WTC11 (cell line): ENCODE measurements at regions not wholly inside any gene's neighbourhood (a gene's known extent, or its start where the extent isn't known, plus 50 kb on each side); places are given as distances from the start of the nearest gene placed in this dataset.

ENCODE experiments used
- FOXJ3 ChIP-seq: sonication (generic); formaldehyde crosslinking; IDR thresholded peaks from 2 replicates; pipeline ENCODE4 v1.9.0; 2021; ENCODE audit warnings: missing genetic modification reagents, mild to moderate bottlenecking, borderline replicate concordance
- ZBTB21 ChIP-seq: sonication (generic); formaldehyde crosslinking; IDR thresholded peaks from 2 replicates; pipeline ENCODE4 v1.8.1; 2023; ENCODE audit warnings: mild to moderate bottlenecking, missing genetic modification reagents, borderline replicate concordance
- TF ChIP-seq, protein P1 (sequence below): fragments of 200-600 bp; IDR thresholded peaks from 2 replicates; pipeline ENCODE4 v1.8.0; 2022; ENCODE audit warnings: antibody characterized with exemption

DNA sequence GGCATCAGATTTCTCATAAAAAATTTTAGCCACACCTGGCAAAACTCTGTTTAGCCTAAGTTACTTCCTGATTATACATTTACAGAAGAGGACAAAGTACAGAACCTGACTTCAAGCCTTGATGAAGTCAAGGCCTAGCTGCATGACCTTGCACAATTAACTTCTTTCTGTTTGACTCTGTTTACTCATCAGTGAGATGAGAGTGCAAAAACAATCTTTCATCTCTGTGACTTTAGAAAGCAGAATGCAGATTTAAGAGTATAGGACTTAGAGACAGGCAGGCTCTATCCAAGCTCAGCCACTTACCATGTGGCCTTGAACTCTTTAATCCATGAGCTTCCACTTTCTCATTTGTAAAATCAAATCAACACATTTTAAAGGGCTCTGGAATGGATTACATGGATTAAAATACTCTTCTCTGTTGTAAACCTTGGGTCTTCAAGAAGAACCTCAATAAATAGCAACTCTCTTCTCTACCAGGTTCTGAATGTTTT lies 1178.9 kb downstream of the FLRT2 start:
- TF ChIP-seq ZBTB21 (CRISPR knock-in tag) (no peak), FOXJ3 (no peak)
- TF ChIP-seq, protein P1, sequence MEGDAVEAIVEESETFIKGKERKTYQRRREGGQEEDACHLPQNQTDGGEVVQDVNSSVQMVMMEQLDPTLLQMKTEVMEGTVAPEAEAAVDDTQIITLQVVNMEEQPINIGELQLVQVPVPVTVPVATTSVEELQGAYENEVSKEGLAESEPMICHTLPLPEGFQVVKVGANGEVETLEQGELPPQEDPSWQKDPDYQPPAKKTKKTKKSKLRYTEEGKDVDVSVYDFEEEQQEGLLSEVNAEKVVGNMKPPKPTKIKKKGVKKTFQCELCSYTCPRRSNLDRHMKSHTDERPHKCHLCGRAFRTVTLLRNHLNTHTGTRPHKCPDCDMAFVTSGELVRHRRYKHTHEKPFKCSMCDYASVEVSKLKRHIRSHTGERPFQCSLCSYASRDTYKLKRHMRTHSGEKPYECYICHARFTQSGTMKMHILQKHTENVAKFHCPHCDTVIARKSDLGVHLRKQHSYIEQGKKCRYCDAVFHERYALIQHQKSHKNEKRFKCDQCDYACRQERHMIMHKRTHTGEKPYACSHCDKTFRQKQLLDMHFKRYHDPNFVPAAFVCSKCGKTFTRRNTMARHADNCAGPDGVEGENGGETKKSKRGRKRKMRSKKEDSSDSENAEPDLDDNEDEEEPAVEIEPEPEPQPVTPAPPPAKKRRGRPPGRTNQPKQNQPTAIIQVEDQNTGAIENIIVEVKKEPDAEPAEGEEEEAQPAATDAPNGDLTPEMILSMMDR: no peak
